A549 (cell line): ENCODE measurements at regions not wholly inside any gene's neighbourhood (a gene's known extent, or its start where the extent isn't known, plus 50 kb on each side); places are given as distances from the start of the nearest gene placed in this dataset.
"Not testable (repeated sequence)": the region's sequence is repeated elsewhere in the genome, so short reads cannot be mapped to it uniquely, and the experiment has no call there.

Experiments used
- HDAC2 ChIP-seq: fragments of 200-600 bp; sonication (generic); IDR thresholded peaks from 2 replicates; pipeline ENCODE4 v1.6.1; 2016
- MAZ ChIP-seq: fragments of 150-350 bp; IDR thresholded peaks from 2 replicates; pipeline ENCODE4 v1.6.1; 2014; ENCODE audit warnings: antibody characterized with exemption, low read depth, low read length, borderline replicate concordance
- POLR2A ChIP-seq: IDR thresholded peaks from 2 replicates; pipeline ENCODE4 v1.6.1; 2012; ENCODE audit warnings: mild to moderate bottlenecking, low read length
- TF ChIP-seq, protein P1 (sequence below): fragments of >200 bp; sonication (Bioruptor Twin); formaldehyde crosslinking; IDR thresholded peaks from 3 replicates; pipeline ENCODE4 v1.5.1; 2016

DNA sequence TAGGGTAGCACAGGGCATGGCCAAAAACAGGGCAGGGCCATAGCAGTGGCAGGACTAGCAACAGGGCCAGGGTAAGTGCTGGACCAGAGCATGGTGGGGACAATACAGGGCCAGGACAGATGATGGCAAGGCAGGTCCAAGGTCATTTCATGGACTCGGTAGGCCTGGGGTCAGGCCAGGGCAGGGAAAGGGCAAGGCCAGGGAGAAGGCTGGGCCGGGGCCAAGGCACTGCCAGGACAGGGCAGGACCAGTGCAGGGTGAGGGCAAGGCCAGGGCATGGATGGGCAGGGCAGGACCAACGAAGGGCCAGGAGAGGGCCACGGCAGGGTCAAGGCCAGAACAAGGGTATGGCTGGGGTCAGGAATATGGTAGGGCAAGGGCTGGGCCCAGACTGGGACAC is 407.6 kb downstream of the ZNF33B start:
- not testable (repeated sequence) for TF ChIP-seq MAZ, POLR2A, HDAC2
- TF ChIP-seq, protein P1, sequence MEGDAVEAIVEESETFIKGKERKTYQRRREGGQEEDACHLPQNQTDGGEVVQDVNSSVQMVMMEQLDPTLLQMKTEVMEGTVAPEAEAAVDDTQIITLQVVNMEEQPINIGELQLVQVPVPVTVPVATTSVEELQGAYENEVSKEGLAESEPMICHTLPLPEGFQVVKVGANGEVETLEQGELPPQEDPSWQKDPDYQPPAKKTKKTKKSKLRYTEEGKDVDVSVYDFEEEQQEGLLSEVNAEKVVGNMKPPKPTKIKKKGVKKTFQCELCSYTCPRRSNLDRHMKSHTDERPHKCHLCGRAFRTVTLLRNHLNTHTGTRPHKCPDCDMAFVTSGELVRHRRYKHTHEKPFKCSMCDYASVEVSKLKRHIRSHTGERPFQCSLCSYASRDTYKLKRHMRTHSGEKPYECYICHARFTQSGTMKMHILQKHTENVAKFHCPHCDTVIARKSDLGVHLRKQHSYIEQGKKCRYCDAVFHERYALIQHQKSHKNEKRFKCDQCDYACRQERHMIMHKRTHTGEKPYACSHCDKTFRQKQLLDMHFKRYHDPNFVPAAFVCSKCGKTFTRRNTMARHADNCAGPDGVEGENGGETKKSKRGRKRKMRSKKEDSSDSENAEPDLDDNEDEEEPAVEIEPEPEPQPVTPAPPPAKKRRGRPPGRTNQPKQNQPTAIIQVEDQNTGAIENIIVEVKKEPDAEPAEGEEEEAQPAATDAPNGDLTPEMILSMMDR: not testable (repeated sequence)
